Chondrocyte (in vitro differentiated cells): ENCODE measurements at regions not wholly inside any gene's neighbourhood (a gene's known extent, or its start where the extent isn't known, plus 50 kb on each side); places are given as distances from the start of the nearest gene placed in this dataset.

Experiments
- DNase-seq: peaks from one replicate; pipeline ENCODE4 v3.0.0; 2021; ENCODE audit warnings: mixed read lengths, low spot score
- H3K27ac Mint-ChIP-seq: one replicate; pipeline ENCODE4 v1.8.0; 2021; ENCODE audit warnings: mild to moderate bottlenecking, moderate library complexity, mixed read lengths; ENCODE audit not compliant: unreplicated experiment
- H3K27me3 Mint-ChIP-seq: 2 replicates; pipeline ENCODE4 v1.8.0; 2021; ENCODE audit warnings: low read depth, mixed read lengths
- H3K36me3 Mint-ChIP-seq: 2 replicates; pipeline ENCODE4 v1.8.0; 2021; ENCODE audit warnings: low read depth, mixed read lengths
- H3K4me1 Mint-ChIP-seq: 2 replicates; pipeline ENCODE4 v1.8.0; 2021; ENCODE audit warnings: low read depth, mild to moderate bottlenecking, mixed read lengths
- H3K4me3 Mint-ChIP-seq: one replicate; pipeline ENCODE4 v1.8.0; 2021; ENCODE audit warnings: mild to moderate bottlenecking, moderate library complexity, mixed read lengths; ENCODE audit not compliant: unreplicated experiment
- H3K9me3 Mint-ChIP-seq: 2 replicates; pipeline ENCODE4 v1.8.0; 2021; ENCODE audit warnings: low read depth, mixed read lengths
- TF ChIP-seq, protein P1 (sequence below): fragments of 200-600 bp; sonication (generic); IDR thresholded peaks from 2 replicates; pipeline ENCODE4 v1.5.0; 2021; ENCODE audit warnings: antibody characterized with exemption, mild to moderate bottlenecking, moderate library complexity

DNA sequence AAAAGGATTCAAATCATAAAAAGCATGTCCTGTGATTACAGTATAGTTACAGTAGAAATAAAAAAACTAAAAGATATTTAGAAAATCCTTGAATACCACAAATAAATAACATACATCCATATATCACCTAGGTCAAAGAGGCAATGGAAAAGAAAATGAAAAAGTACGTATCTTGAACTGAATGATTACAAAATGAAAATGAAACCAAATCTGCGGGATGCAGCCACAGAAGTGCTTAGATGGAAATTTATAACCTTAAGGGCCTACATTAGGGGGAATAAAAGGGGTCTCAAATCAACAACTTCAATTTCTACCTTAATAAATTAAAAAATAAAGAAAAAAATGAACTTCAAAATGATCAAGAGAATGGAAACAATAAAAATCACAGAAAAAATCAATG lies 879.0 kb upstream of the CELF2 start:
- no peak for DNase-seq
- no peak overlapping the region for H3K4me3 Mint-ChIP-seq

DNA sequence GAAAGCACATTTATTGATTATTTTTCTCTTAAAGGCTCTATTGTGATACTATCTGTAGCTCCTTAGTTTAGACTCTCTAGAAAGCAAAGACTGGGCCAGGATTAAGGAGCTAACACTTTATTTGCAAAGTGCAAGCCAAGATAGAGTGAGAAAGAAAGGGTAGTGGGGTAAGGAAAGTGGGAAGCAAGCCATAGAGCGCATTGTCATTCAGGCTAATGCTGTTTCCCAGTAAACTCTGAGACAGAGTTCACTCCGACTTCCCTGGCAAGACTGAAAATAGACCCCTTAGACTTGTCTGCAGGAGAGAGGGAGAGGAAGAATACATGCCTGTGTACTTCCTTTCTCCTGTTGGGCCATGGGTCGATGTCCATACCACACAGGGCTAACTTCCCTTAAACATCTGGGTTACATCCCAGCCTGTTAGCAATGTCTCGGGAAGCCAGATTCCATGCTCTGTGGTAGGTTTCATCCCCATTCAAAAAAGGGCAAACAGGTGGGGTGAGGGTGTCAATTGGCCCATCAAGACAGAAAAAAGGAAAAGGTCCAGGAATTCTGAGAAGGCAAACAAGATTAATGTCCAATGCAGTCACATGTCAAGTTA lies 875.8 kb upstream of the CELF2 start:
- H3K4me3 Mint-ChIP-seq, result no peak overlapping the region
- no peak for DNase-seq
- TF ChIP-seq, protein P1, sequence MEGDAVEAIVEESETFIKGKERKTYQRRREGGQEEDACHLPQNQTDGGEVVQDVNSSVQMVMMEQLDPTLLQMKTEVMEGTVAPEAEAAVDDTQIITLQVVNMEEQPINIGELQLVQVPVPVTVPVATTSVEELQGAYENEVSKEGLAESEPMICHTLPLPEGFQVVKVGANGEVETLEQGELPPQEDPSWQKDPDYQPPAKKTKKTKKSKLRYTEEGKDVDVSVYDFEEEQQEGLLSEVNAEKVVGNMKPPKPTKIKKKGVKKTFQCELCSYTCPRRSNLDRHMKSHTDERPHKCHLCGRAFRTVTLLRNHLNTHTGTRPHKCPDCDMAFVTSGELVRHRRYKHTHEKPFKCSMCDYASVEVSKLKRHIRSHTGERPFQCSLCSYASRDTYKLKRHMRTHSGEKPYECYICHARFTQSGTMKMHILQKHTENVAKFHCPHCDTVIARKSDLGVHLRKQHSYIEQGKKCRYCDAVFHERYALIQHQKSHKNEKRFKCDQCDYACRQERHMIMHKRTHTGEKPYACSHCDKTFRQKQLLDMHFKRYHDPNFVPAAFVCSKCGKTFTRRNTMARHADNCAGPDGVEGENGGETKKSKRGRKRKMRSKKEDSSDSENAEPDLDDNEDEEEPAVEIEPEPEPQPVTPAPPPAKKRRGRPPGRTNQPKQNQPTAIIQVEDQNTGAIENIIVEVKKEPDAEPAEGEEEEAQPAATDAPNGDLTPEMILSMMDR, result no peak
- no peak overlapping the region for H3K27ac Mint-ChIP-seq
- no peaks in the 10 kb centered on the region for H3K9me3 Mint-ChIP-seq
- H3K36me3 Mint-ChIP-seq, result no peaks in the 10 kb centered on the region
- peaks cover 2% of the 10 kb centered on the region for H3K27me3 Mint-ChIP-seq
- H3K4me1 Mint-ChIP-seq, result peaks cover 3% of the 10 kb centered on the region

More for the DNA sequence above, 879.0 kb upstream of the CELF2 start:
- TF ChIP-seq, protein P1, result no peak
- Mint-ChIP-seq H3K27me3 (peaks cover 2% of the 10 kb centered on the region), H3K9me3 (no peaks in the 10 kb centered on the region), H3K4me1 (peaks cover 10% of the 10 kb centered on the region), H3K36me3 (no peaks in the 10 kb centered on the region), H3K27ac (no peak overlapping the region)

DNA sequence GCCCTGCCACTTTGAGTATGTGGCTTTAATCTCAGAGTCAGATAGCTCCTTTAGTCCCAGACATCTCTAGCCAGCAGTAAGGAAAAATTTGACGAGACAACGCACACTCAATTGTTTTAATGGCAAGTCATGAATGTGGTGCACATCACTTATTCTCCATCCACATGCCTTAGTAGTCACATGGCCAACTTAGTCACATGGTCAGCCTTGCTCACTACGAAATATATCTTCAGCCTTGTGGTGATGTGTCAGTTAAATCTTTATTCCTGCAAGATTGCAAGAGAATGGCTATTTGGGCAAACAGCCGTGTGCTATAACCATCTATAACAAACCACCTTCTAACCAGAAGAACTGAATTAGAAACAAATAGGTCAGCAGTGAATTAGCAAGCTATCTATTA lies 871.1 kb upstream of the CELF2 start:
- TF ChIP-seq, protein P1, result no peak

DNA sequence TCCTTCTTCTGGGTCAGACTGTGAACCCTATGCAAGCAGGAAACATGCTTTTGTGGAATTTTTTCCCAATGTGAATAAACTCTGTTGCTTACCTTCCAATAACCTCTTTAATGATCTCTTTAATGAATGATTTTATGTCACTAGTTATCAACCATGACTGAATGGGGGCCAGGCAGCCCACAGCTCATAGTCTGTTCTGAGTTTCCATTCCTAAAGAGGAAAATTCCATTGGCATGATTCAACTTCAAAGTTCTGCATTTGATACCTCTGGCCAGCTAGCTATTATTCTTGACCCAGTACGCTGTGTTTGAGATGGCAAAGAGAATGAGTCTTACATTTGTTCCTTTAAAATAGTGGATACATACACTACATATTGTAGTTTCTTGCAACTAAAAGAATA lies 867.8 kb upstream of the CELF2 start:
- H3K36me3 Mint-ChIP-seq, result no peaks in the 10 kb centered on the region
- TF ChIP-seq, protein P1, result no peak
- peaks cover 3% of the 10 kb centered on the region for H3K9me3 Mint-ChIP-seq
- H3K27ac Mint-ChIP-seq, result no peak overlapping the region
- DNase-seq, result no peak
- H3K27me3 Mint-ChIP-seq, result no peaks in the 10 kb centered on the region
- peaks cover 11% of the 10 kb centered on the region for H3K4me1 Mint-ChIP-seq
- H3K4me3 Mint-ChIP-seq, result no peak overlapping the region

More for the DNA sequence above, 871.1 kb upstream of the CELF2 start:
- Mint-ChIP-seq H3K36me3 (no peaks in the 10 kb centered on the region), H3K9me3 (peaks cover 3% of the 10 kb centered on the region), H3K27me3 (no peaks in the 10 kb centered on the region), H3K27ac (no peak overlapping the region), H3K4me1 (peaks cover 11% of the 10 kb centered on the region), H3K4me3 (no peak overlapping the region)
- no peak for DNase-seq

DNA sequence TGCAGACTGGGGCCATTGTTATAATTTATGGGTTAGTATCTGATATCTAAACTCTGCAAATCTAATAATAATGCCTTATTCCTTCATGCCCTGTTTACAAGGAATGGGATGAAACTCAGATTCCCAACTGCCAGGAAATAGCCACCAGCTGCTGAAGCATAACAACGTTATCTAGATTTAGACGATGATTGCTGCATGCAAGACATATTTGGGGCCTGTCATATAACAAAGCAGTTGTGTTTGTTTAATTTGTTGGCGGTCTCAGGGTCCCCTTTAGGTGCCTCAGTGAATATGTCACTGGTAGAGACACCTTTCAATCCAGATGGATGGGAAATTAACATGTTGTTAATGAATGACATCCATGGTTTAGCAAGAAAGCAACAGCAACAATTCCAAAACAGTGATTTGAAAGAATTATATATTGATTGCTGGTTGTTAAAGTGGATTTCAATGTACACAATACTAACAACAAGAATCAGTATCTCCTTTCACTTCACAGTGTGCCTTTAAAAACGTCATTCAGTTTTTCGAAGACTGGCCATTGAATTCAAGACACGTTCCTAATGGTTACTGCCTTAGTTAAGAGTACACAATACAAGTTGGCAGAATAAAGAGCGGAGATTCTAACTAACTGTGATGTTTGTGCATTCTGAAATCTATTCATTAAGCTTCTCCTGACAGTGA lies 860.6 kb upstream of the CELF2 start:
- H3K36me3 Mint-ChIP-seq, result no peaks in the 10 kb centered on the region
- DNase-seq, result no peak
- TF ChIP-seq, protein P1, result no peak

More for the DNA sequence above, 860.6 kb upstream of the CELF2 start:
- no peaks in the 10 kb centered on the region for H3K4me1 Mint-ChIP-seq
- H3K27ac Mint-ChIP-seq, result no peak overlapping the region
- no peaks in the 10 kb centered on the region for H3K27me3 Mint-ChIP-seq
- peaks cover 8% of the 10 kb centered on the region for H3K9me3 Mint-ChIP-seq
- H3K4me3 Mint-ChIP-seq, result no peak overlapping the region
